Embryonic facial prominence (tissue), 1 donor: ENCODE measurements at regions not wholly inside any gene's neighbourhood (a gene's known extent, or its start where the extent isn't known, plus 50 kb on each side); places are given as distances from the start of the nearest gene placed in this dataset.
"Not testable (repeated sequence)": the region's sequence is repeated elsewhere in the genome, so short reads cannot be mapped to it uniquely, and the experiment has no call there.

Experiments
- DNase-seq: peaks from one replicate; pipeline ENCODE4 v3.0.0-alpha.2; 2016; ENCODE audit errors: extremely low spot score

DNA sequence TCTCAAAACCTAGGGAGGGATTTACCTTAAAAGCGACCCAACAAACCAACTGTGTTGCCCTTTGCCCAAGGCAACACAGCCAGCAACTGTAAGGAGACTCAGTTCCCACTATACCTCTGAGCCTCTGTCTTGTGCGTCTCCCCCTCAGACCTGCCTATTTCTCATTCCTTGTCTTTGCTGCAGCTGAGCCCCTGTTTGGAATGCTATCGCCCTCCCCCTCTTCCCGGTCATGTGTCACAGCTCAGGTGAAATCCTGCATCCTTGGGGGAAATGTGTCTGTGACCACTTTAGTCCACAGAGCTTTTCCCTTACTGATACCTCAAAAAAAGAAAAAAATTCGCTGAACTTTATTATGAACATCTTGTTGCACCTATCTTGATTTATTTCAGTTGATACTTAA, 52.0 kb upstream of the LRIG1 start:
- DNase-seq, result no peak

DNA sequence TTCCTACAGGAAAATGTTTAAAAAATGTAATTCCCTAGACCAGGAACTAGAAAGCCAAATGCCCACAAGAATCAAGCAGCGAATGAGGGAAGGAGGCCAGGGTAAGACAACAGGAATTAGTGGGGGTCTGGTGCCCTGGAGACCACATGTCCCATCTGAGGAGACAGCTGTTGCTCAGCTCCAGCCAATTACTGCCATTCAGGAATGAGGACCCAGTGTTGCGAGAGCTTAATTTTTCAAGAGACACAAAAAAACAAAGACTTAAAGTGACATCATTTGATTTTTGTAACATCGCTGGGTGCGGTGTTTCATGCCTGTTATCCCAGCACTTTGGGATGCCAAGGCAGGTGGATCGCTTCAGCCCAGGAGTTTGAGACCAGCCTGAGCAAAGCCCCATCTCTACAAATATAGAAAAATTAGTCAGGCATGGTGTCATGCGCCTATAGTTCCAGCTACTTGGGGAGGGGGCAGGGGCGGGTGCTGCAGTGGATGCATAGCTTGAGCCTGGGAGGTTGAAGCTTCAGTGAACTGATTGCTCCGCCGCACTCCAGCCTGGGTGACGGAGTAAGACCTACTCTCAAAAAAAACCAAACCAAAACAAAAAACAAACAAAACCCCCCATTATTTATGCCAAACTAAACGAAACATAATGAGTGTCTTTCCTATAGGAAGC, 52.8 kb upstream of the LRIG1 start:
- no peak for DNase-seq

DNA sequence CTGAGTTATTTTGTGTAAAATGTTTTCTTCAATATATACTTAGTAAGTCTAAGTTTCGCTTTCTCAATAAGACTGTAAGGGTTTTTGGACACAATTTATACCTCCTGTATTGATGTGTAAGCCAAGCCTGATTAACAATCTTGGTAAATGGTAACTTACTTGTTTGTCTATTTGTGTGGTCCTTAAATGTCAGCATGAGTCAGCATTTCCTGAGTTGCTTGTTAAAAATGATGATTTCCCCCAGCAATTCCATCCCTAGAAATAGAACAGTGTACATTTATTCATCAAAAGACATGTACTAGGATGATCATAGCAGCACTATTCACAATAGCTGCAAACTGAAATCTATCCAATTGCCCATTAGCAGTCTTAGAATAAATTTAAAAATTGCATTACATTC, 53.4 kb upstream of the LRIG1 start:
- no peak for DNase-seq

DNA sequence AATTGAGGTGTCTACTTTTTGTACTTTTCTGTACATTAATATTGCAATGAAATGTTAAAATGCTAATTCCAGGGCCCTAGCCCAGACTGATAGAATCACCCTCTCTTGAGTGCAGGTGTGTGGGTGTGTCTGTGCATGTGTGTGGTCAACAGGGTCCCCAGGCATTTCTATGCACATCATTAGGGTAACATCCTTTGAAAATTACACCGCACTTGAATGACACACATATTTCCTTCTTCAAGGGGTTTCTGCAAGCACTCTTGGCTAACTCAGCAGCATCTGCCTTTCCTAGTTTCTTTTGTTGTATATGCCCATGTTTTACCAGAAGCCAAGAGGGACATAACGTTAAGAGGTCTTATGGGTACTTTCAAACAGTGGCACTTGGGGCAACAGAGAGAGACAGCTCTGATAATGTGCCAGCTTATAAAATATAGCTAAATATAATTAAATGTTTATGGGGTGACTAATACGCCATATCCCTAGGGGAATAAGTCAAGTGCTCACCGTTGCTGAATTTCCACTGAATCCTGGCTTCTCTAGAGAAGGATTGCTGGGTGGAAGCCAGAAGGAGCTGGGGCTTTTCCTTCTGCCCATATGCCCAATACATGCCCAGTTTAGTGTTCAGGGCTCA, 54.5 kb upstream of the LRIG1 start:
- no peak for DNase-seq

DNA sequence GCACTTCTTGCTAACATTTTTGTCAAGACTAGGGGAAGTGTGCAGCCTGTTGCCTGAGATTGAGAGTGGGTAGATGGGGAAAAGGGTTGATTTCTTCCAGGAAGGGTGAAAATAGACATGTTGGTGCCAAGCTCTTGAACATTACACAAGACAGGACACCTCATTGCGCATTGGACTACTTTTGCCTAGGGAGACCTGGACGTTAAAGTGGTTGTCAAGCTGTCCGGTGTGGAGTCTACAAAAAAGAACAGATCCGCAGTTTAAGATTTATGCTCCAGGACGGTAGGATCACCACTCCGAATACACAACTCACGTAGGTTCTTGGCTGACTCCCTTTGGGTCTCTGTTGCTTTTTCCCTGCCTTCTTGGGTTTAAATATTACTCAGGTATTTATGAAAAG, 56.3 kb upstream of the LRIG1 start:
- no peak for DNase-seq

DNA sequence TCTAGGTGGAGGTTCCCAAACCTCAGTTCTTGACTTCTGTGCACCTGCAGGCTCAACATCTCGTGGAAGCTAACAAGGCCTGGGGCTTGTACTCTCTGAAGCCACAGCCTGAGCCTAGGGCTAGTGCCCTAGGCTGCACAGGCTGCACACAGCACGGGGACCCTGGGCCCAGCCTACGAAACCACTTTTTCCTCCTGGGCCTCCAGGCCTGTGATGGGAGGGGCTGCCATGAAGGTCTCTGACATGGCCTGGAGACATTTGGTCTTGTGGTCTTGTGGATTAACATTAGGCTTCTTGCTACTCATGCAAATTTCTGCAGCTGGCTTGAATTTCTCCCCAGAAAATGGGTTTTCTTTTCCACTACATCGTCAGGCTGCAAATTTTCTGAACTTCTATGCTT, 59.1 kb upstream of the LRIG1 start:
- DNase-seq, result not testable (repeated sequence)

DNA sequence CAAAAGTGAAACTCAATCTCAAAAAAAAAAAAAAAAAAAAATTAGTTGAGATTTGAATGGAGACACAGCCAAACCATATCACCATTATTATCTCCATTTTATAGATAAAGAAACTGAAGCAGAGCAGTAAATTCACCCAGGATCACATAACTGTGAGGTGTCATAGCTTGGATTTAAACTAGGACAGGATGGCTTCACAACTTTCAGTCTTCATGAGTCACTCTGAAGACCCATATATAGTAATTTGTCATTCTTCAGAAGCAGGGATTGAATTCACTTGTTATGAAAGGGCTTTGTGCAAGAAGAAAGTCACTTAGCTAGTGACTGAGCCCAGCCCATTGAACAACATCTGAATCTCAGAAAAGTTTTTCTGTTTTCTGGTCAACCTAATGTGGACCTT, 60.5 kb upstream of the LRIG1 start:
- no peak for DNase-seq

DNA sequence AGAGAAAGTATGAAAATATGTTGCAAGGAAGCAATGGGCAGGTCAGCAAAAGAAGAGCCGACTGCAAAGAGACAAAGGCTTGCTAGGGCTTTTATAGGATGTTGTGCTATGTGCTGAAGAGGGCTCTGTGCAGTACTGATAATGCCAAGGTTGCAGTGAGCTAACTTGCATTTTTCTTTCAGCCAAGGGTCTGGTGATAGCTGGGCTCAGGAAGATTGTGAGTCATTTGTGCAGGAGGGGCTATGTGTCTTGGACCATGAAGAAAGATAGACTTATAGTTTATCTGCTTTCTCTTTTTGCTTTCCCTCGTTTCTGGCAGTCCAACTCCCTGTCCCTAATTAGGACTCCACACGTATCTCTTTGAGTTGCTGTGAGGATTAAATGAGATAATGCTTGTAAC, 64.5 kb upstream of the LRIG1 start:
- DNase-seq, result no peak

DNA sequence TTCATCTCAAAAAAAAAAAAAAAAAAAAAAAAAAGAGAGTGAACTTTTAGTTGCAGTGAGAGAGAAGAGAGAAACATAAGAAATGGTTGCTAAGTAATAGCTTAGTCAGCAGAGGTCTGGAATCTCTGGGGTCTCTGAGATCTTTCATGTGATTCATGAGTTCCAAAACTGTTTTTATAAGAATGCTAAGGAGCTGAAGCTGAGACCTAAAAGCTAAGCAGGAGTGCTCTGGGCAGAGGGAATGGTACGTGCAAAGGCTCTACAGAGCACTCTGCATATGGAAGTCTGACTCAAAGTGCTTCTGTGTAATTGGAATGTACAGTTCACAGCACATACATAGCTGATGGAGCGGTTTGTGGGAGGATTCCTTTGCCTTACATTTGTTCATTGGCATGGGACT, 66.3 kb upstream of the LRIG1 start:
- DNase-seq, result no peak

DNA sequence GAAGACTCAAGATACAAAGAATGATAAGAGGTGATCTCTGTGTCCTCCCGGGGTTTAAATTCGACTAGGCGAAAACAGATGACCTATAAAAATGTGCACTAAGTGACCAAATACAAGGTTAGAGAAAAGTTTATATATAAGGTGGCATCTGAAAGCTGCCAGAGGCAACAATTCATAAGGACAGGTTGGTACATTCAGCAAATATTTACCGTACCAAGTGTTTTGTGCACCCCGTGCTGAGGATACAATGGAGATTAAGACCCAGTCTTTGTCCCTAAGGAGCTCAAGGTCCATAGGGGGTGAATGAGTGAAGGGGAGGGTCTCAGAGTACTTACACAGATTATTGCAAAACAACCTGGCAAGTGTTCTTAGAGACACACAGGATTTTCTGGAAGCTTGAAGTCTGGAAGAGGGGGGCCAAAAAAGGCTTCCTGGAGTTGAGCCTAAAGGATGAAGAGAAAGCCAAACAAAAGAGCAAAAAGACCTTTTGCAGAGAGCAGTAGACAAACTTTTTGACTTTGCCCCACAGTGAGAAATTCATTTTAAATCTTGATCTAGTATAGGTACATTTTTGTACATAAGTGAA, 71.4 kb upstream of the LRIG1 start:
- DNase-seq, result no peak

DNA sequence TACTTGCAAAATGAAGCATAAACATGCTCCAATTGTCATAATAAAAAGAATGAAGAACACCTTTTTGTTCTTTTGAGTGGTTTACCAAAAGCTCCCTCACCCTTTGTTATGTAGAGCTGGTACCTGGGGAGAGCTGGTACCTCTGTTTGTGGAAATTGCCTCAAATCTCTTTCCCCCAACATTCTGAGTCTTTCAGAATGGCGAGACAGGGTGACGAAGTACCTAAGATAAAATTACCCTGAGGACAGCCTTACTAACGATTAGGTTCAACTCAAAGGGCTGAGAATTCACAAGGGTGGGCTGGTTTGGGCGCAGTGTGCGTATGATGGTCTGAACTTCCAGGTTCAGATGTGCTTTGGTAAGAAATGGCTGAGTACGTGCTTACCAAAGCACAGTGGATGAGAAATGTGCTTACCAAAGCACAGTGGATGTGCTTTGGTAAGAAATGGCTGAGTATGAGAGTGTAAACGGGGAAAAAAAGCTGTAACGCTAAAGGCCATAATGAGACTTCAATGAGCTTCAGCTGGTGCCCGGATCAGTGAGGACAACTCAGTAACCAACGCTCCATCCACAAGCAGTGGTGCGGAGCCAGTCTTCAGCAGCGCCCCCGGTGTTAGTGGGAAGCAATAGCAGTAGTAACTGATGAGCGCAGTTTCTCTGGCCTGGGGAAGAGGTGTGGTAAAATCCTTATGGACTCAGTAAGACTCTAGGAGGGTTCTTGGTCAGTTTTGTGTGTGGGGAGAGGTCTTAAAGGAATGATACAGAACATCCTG, 72.3 kb upstream of the LRIG1 start:
- no peak for DNase-seq

DNA sequence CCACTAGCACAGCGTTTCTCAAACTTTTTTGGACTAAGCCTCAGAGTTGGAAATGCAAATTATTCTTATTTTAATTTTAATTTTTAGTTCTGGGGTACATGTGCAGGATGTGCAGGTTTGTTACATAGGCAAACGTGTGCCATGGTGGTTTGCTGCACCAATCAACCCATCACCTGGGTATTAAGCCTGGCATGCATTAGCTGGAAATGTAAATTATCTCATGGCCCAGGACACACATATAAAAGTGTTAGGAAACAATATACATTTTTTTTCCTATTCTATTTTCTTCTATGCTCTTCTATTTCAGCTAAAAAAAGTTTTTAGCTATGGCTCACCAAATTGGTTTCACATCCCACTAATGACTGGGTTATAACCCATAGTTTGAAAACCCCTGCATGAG, 73.3 kb upstream of the LRIG1 start:
- DNase-seq, result no peak

DNA sequence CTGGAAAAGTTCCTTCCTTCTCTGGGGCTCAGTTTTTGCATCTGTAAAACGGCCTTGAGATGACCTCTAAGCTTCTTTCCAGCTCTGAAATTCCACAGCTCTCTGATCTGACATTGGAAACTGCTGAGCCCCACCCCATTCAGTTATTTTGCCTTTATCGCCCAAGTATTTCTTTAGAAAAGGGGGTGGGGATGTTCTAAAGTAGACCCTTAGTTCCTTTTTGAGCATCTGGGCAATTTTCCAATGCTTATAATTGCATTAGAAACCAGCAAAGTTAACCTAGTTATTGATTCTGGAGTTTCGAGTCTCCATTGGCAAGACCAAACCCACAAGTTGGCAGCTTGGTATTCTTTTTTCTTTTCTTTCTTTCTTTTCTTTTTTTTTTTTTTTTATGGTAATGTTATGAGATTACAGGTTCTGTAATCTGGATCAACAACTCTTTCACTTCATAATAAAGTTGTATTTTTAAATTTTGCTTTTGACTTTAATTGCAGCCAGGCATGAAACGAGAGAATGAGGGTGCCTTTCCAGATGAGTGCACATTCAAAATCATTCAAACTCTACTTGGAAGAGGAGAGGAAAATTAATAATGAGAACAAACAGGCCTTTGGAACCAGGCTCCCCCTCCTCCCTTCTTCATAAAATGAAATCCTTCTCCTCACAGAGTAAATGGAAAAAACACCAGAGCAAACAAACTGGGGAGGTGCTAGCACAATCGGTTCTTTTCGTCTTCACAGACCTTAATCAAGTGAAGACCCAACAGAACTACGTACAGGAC, 76.8 kb upstream of the LRIG1 start:
- DNase-seq, result no peak

DNA sequence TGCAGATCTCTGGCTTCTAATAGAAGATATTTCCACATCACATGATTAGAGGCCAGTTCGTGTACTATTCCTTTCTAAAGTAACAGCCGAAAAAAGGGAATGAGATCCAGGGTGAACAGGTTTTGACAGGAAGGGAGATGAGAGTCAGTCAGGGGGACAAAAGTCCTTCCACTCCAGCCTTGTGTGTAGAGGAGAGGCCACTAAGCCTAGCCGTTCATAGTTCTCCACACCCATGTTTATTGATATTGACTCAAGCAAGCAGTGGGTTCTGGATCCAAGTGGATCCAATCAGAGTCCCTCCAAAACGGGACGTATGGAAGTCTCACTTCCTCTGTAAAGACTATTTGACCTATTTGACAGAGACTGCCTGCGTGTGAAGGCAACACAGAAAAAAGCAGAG, 80.4 kb upstream of the LRIG1 start:
- DNase-seq, result no peak

DNA sequence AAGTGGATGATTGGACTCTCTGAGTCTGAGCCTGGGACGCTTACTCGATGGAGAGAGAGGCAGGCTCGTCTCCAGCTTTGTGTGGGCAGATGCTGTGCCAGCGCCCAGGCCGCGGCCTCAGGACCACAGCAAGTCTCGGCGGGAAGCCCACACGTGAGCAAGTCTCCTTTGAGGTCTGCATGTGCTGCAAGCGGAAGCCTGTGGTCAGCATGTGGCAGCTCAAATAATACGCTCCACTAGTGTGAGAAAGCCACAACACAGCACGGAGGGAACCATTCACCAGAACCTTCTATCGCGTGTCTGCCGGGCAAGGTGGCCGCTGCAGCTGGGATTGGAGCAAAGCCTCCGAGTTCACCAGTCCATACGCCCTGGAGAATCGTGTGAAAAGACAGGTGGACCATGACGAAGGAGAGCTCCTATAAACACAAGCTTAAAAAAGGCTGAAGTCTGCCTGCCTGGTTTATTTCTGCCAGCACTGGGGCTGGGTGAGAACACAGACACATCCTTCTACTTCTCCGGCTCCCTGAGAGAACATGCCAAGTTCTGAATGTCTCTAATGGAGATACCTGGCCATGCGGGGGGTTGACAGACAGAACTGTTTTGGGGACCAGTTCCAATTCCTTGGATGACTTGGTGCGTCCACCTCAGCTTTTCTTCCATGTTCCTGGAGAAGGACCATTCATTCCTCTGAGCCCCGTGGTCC, 82.0 kb upstream of the LRIG1 start:
- no peak for DNase-seq

DNA sequence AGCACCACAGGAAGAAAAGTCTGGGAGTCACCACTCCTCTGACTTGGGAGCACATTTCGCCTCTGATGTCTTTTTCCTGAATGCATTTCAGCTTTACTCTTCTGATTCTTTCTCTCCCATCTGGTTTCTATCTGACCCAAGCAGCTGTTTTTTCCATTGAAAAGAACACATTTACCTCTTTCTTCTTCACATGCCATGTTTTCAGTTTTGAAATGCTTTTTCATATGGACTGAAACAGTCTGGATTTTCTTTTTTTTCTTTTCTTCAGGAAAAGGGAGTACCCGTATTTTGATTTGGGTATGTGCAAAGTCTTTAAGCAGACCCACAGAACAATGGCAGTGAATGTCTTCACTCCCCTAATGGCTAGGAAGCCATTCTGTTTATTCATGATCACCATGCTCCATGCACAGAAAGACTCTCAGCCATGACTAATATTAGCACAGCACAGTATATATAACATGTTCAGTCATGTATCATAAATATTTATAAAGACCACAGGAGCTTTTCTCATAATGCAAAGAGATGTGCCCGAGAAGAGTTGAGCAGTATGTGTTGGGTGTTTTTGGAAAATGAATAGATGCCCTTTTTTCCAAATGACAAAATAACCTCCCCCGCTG, 82.7 kb upstream of the LRIG1 start:
- no peak for DNase-seq

DNA sequence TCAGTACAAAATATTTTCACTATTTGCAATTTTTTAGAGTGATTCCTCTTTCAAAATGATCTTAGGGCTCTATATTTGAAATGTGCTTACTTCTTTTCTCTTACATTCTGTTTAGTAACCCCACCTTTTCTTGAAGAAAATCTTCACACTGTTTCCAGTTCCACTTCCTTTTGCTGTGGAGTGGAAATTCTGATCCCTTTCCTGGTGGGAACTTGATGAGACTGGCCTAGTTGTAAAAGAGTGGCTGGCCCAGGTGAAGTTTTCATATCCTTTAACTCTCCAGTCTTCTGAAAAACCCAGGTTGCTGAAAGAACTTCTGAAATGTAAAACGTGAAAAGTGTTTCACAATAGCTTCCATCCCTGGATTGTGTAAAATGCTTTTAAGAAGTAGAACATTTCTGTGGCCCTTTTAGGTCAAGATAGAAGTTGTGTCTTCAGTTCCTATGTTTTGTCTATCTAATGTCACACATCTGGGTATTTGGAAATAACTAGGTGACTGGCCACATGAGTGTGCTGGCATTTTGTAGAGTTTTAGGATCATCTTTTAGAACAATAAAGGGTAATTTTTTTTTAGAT, 84.8 kb upstream of the LRIG1 start:
- DNase-seq, result no peak

DNA sequence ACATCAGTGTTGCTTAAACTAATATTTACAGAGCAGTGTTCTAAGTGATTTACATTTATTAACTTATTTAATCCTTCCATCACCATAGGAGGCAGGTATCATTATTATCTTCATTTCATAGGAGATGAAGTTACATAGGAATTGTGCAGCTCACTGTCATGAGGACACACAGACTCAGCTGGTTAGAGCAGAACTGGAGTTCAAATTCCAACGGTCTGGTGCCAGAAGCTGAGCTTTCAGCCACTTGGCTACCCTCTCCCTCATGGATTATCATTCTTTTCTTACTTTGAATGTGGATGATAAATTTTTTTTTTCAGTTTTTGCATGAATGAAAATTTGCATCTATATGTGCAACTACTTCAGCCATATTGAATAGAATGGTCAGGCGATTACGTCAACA, 86.0 kb upstream of the LRIG1 start:
- DNase-seq, result no peak

DNA sequence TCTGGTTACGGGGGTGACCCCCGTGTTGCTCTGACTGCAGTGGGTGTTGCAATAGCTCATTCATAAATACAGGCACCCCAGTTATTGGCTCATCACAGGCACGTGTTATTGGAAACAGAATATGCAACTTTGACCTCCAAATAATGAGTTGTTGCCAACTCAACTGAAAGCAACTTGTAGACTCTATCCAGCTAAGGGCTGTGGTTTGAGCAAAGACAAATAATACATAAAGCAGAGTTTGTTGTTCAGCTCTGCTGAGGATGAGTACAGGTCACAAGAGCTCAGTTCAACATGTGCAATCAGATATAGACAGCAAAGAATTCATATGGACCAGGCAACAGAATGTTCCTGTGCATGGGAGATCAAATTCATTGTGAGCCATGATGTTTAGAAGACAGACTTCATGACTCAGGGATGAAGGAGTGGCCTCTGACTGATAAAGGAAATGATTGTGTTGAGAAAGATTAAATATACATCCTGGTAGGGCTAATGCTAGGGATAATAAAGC, 87.6 kb upstream of the LRIG1 start:
- DNase-seq, result no peak

DNA sequence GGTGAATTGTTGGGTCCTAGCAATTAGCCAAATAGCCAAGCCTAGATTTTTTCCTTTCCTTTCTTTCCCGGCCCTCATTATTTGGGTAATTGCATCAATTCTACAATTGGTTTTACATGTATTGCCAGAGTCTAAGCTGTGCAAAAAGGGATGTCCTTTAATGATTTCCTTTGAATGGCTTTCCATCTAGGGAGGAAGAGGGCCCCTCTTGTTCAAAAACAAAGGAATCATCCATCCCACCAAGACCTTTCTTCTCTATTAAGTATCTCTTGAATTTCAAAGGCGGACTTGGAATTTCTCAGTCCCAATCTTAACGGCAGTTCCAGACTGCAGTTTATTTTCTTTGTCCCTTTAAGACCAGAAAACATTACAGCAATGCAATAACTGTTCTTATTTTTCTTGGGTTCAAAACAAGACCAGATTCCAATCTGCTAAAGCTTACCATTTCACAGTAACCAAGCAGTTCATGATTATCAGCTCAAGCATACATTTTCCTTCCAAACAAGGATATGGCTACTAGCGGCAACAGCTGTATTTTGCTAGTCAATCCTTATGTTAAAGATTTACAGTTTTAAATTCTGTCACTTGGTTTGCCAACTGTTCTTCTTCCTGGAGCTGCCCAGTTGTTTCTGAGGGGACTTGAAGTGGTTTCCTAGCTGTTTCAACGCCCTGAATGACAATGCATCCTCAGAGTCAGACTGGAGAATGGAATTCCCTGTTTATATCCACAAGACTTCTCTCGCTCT, 91.4 kb upstream of the LRIG1 start:
- DNase-seq, result no peak
